GM10266 (cell line): ENCODE measurements at regions not wholly inside any gene's neighbourhood (a gene's known extent, or its start where the extent isn't known, plus 50 kb on each side); places are given as distances from the start of the nearest gene placed in this dataset.

Source experiments
- DNase-seq: peaks from one replicate; pipeline ENCODE4 v3.0.0; 2012; ENCODE audit errors: extremely low spot score
- CTCF ChIP-seq: IDR thresholded peaks from 2 replicates; pipeline ENCODE4 v1.5.1; 2012; ENCODE audit warnings: mild to moderate bottlenecking, low read depth; ENCODE audit not compliant: control insufficient read depth, insufficient read depth; ENCODE audit errors: missing control alignments

DNA sequence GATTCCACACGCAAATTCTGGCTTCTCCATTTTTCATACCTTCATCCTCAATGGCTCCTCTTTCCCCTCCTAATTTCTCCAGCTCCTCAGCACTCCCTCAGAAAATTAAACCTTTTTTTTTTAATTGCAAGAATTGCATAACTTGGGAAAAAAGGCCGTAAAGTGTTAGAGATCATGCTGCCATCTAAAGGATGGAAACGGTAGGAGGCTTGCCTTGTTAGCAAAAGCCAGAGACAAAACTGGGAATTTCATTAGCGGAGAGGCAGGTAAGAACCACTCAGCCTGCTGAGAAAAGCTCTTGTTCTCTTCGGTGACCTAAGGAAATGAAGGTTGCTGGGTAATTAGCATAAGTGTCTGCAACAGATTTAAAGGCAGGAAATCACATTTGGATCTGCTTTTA lies 204.3 kb downstream of the AEBP2 start:
- DNase-seq: no peak
- no peak for TF ChIP-seq CTCF

DNA sequence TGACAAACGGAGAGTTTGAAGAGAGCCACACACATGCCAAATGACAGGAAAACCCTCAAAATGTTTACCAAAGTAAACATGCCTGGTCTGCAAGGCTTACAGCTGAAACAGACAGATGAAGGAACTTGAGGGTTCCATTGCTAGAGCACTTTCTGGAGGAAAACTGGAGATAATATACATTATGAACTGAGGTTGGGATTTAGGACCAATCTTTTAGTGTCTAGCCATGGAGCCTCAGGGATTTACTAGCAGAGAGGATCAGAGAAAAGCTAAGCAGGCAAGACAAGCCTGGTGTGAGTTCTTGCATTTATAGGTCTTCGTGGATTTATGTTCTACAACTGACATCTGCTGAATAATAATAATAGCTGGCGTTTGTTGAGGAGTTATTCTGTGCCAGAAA lies 205.3 kb downstream of the AEBP2 start:
- TF ChIP-seq CTCF: no peak
- no peak for DNase-seq

GRCh38 chr12:19645823-19646222 lies 206.5 kb downstream of the AEBP2 start:
- TF ChIP-seq CTCF: no peak
- DNase-seq: no peak

DNA sequence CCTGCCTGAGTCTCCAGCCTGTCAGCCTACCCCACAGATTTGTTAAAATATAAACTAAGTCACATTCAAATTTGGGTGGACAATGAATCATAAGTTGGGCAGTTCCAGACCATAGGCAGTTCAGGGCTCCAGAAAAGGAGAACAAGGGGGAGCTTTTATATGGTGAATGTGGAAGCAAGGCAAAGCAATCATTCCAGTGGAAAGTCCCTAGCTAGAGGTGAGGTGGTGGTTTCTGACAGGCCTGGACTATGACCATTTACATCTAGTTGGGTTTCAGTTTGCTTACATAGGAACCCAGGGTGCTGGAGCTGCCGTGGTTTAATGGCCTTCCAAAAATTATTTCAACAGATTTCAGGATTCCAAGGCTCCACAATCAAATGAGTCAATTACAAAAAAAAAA lies 207.3 kb downstream of the AEBP2 start:
- no peak for TF ChIP-seq CTCF
- no peak for DNase-seq

DNA sequence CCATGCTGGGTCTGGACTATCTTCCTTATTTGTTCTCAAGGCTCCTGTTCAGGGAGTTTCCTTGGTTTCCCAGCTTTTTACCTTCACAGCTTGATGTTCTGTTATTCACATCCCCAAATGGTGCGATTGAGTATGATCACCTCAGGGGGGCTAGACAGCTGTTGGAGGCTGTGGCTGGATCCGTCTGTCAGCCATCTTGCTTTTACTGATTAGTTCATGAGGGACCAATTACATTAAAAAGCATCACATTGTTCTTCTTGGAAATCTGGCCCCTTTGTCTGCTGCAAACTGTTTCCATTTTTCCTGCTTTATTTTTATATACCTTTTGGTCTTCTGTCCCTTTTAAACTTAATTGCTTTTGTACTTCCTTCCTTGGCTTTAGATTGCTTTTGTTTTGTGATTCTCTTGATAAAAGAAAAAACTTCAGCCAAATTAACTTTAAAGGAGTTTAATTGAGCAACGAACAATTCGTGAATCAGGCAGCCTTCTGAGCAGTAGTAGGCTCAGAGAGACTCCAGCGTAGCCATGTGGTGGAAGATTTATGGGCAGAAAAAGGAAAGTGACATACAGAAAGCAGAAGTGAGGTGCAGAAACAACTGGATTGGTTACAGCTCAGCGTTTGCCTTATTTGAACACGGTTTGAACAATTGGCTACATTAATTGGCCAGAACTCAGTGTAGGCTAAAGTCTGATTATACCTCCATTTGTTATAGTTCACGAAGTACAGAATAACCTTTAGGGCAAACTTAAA lies 208.7 kb downstream of the AEBP2 start:
- no peak for DNase-seq
- no peak for TF ChIP-seq CTCF

- DNase-seq: no peak
- no peak for TF ChIP-seq CTCF
These were observed 209.3 kb downstream of the AEBP2 start for GRCh38 chr12:19648591-19648990.

- TF ChIP-seq CTCF: no peak
- no peak for DNase-seq
These were observed 213.1 kb downstream of the AEBP2 start for GRCh38 chr12:19652386-19652785.
